GM11168 (cell line): ENCODE measurements at regions not wholly inside any gene's neighbourhood (a gene's known extent, or its start where the extent isn't known, plus 50 kb on each side); places are given as distances from the start of the nearest gene placed in this dataset.
"Not testable (repeated sequence)": the region's sequence is repeated elsewhere in the genome, so short reads cannot be mapped to it uniquely, and the experiment has no call there.

Source experiments
- in situ Hi-C: fragments of 300-500 bp; cut with MboI; formaldehyde crosslinking; loops from one replicate; pipeline ENCODE4 v1.12.0; 2022; ENCODE audit warnings: low sequenced_read_pairs; ENCODE audit not compliant: unreplicated experiment

- in situ Hi-C loops: no loop called here
These were observed 229.8 kb upstream of the TEX13C start for GRCh38 chrX:125089761-125090445.

GRCh38 chrX:125093852-125094251 lies 225.8 kb upstream of the TEX13C start:
- in situ Hi-C loops: no loop called here

GRCh38 chrX:125094901-125095300 lies 224.8 kb upstream of the TEX13C start:
- in situ Hi-C loops: no loop called here

- in situ Hi-C loops: no loop called here
These were observed 223.2 kb upstream of the TEX13C start for GRCh38 chrX:125096469-125096868.

- in situ Hi-C loops: no loop called here
These were observed 222.8 kb upstream of the TEX13C start for GRCh38 chrX:125096870-125097269.

- in situ Hi-C loops: no loop called here
These were observed 217.5 kb upstream of the TEX13C start for GRCh38 chrX:125101971-125102755.

GRCh38 chrX:125103693-125104092 lies 216.0 kb upstream of the TEX13C start:
- in situ Hi-C loops: no loop called here

- in situ Hi-C loops: no loop called here
These were observed 210.8 kb upstream of the TEX13C start for GRCh38 chrX:125108921-125109320.

GRCh38 chrX:125131164-125131563 lies 188.5 kb upstream of the TEX13C start:
- in situ Hi-C loops: loop anchor here (25.0 kb wide), 1 partner anchor 719 kb away; no protein-coding TSS in a partner anchor

GRCh38 chrX:125132274-125132673 lies 187.4 kb upstream of the TEX13C start:
- in situ Hi-C loops: loop anchor here (25.0 kb wide), 1 partner anchor 720 kb away; no protein-coding TSS in a partner anchor

GRCh38 chrX:125137521-125137920 lies 182.2 kb upstream of the TEX13C start:
- in situ Hi-C loops: loop anchor here (25.0 kb wide), 1 partner anchor 725 kb away; no protein-coding TSS in a partner anchor

GRCh38 chrX:125150231-125150630 lies 169.4 kb upstream of the TEX13C start:
- in situ Hi-C loops: no loop called here

- in situ Hi-C loops: no loop called here
These were observed 168.5 kb upstream of the TEX13C start for GRCh38 chrX:125151146-125151545.

- in situ Hi-C loops: no loop called here
These were observed 167.7 kb upstream of the TEX13C start for GRCh38 chrX:125152011-125152410.

- in situ Hi-C loops: no loop called here
These were observed 166.1 kb upstream of the TEX13C start for GRCh38 chrX:125153621-125154020.

GRCh38 chrX:125154288-125155257 lies 165.1 kb upstream of the TEX13C start:
- in situ Hi-C loops: not testable (repeated sequence)

GRCh38 chrX:125155296-125156033 lies 164.2 kb upstream of the TEX13C start:
- in situ Hi-C loops: not testable (repeated sequence)

GRCh38 chrX:125170459-125170858 lies 149.2 kb upstream of the TEX13C start:
- in situ Hi-C loops: no loop called here

- in situ Hi-C loops: no loop called here
These were observed 147.1 kb upstream of the TEX13C start for GRCh38 chrX:125172531-125172930.
